Mucosa of descending colon (tissue), 3 donors: ENCODE measurements at regions not wholly inside any gene's neighbourhood (a gene's known extent, or its start where the extent isn't known, plus 50 kb on each side); places are given as distances from the start of the nearest gene placed in this dataset.

Experiments
- ATAC-seq: fragments of 200-7000 bp; cut with Tn5 transposase; one replicate; pipeline ENCODE4 v1.9.1; 2020; ENCODE audit warnings: mild to moderate bottlenecking, moderate library complexity
- DNase-seq, 3 donors: peaks; one replicate each; pipeline ENCODE4 v3.0.0-alpha.2; 2020
- H3K36me3 ChIP-seq: fragments of 200-600 bp; one replicate; pipeline ENCODE4 v1.8.0; 2021; ENCODE audit warnings: low read depth, mild to moderate bottlenecking
- H3K4me1 ChIP-seq: fragments of 200-600 bp; one replicate; pipeline ENCODE4 v1.8.0; 2021; ENCODE audit warnings: low read depth, mild to moderate bottlenecking
- H3K4me3 ChIP-seq: fragments of 200-600 bp; one replicate; pipeline ENCODE4 v1.8.0; 2021; ENCODE audit warnings: mild to moderate bottlenecking
- H3K9me3 ChIP-seq: fragments of 200-600 bp; one replicate; pipeline ENCODE4 v1.8.0; 2021; ENCODE audit warnings: mild to moderate bottlenecking
- CTCF ChIP-seq: fragments of 200-600 bp; IDR thresholded peaks from one replicate; pipeline ENCODE4 v1.8.0; 2022; ENCODE audit warnings: antibody characterized with exemption, mild to moderate bottlenecking
- intact Hi-C, 2 donors: fragments of 100-400 bp; cut with DNase I in 1 of 2; cut with micrococcal nuclease in 1 of 2; formaldehyde crosslinking; loops; one replicate each; pipeline versions ENCODE4 v1.11.0 to v1.11.1; 2022; cut with DNase I, micrococcal nuclease
- donor health status: DM: no; HTN: no; CAD: no; lungs with moderate emphysema.
- donor health status: DM: no; HTN: no; CAD: no.
- donor health status: DM: no; HTN: yes; CAD: no.

- no peak for DNase-seq
- no peak for ATAC-seq
- intact Hi-C loops: no loop called here
- Histone ChIP-seq H3K4me1 (no peaks in the 10 kb centered on the region), H3K4me3 (no peak overlapping the region), H3K9me3 (no peaks in the 10 kb centered on the region), H3K36me3 (no peaks in the 10 kb centered on the region)
- no peak for TF ChIP-seq CTCF
These were observed 148.2 kb upstream of the PLPPR1 start for GRCh38 chr9:100880284-100880683.

GRCh38 chr9:100884518-100884917, 144.0 kb upstream of the PLPPR1 start:
- Histone ChIP-seq H3K4me3 (no peak overlapping the region), H3K9me3 (no peaks in the 10 kb centered on the region), H3K36me3 (no peaks in the 10 kb centered on the region), H3K4me1 (no peaks in the 10 kb centered on the region)
- ATAC-seq (no peak), DNase-seq (no peak)
- TF ChIP-seq CTCF: no peak
- intact Hi-C loops: no loop called here

GRCh38 chr9:100890321-100890720, 138.2 kb upstream of the PLPPR1 start:
- no peak for DNase-seq
- no peaks in the 10 kb centered on the region for H3K4me1 ChIP-seq

GRCh38 chr9:100911273-100911672, 117.3 kb upstream of the PLPPR1 start:
- intact Hi-C loops: no loop called here
- ATAC-seq: no peak
- Histone ChIP-seq H3K9me3 (no peaks in the 10 kb centered on the region), H3K36me3 (no peaks in the 10 kb centered on the region), H3K4me3 (no peak overlapping the region), H3K4me1 (no peaks in the 10 kb centered on the region)
- no peak for TF ChIP-seq CTCF
- no peak for DNase-seq

More at GRCh38 chr9:100890321-100890720, 138.2 kb upstream of the PLPPR1 start:
- no peaks in the 10 kb centered on the region for H3K9me3 ChIP-seq
- intact Hi-C loops: no loop called here
- no peak for ATAC-seq
- TF ChIP-seq CTCF: no peak
- H3K4me3 ChIP-seq: no peak overlapping the region
- no peaks in the 10 kb centered on the region for H3K36me3 ChIP-seq

GRCh38 chr9:100913257-100913656, 115.3 kb upstream of the PLPPR1 start:
- no peaks in the 10 kb centered on the region for H3K36me3 ChIP-seq
- intact Hi-C loops: no loop called here
- no peak overlapping the region for H3K4me3 ChIP-seq
- H3K4me1 ChIP-seq: no peaks in the 10 kb centered on the region
- H3K9me3 ChIP-seq: no peaks in the 10 kb centered on the region
- no peak for ATAC-seq
- no peak for TF ChIP-seq CTCF
- no peak for DNase-seq

- no peak for ATAC-seq
- H3K4me3 ChIP-seq: no peak overlapping the region
- intact Hi-C loops: no loop called here
These were observed 114.3 kb upstream of the PLPPR1 start for GRCh38 chr9:100914266-100914665.

More at GRCh38 chr9:100914266-100914665, 114.3 kb upstream of the PLPPR1 start:
- no peaks in the 10 kb centered on the region for H3K9me3 ChIP-seq
- no peaks in the 10 kb centered on the region for H3K4me1 ChIP-seq
- TF ChIP-seq CTCF: no peak
- no peaks in the 10 kb centered on the region for H3K36me3 ChIP-seq
- no peak for DNase-seq
